Endothelial cell of umbilical vein (primary cell): ENCODE measurements at regions not wholly inside any gene's neighbourhood (a gene's known extent, or its start where the extent isn't known, plus 50 kb on each side); places are given as distances from the start of the nearest gene placed in this dataset.

Experiments
- BruUV-seq: library from RNA; stranded (reverse); fragments of 400-500 nt; replicated peaks from 2 replicates; lab custom pipeline; 2021; lab: Mats Ljungman, UMichigan
- CTCF ChIA-PET: fragments of 300-600, 350-600 bp; sonication (Branson Sonifier 250); formaldehyde crosslinking; loops from one replicate; lab custom pipeline; 2021; ENCODE audit warnings: antibody characterized with exemption, inconsistent platforms; lab: Charles Lee
- POLR2A ChIA-PET: fragments of 300-600, 350-600 bp; sonication (Branson Sonifier 250); formaldehyde crosslinking; loops from one replicate; lab custom pipeline; 2021; ENCODE audit warnings: antibody characterized with exemption, inconsistent platforms; lab: Charles Lee
- DNase-seq: peaks from one replicate; pipeline ENCODE4 v3.0.0-alpha.2; 2011; ENCODE audit warnings: low read depth, low spot score
- FAIRE-seq: peaks from 2 replicates; lab custom pipeline; 2011; peaks lifted over from hg19 to GRCh38; lab: Jason Lieb, UNC
- H2AFZ ChIP-seq: 2 replicates; pipeline ENCODE4 v1.6.0; 2012; ENCODE audit warnings: low read depth, low read length, control low read depth, inconsistent platforms
- H3K27ac ChIP-seq: 2 replicates; pipeline ENCODE4 v1.5.1; 2011; ENCODE audit warnings: low read depth, mild to moderate bottlenecking, control low read depth, low read length, moderate library complexity; ENCODE audit not compliant: insufficient read depth
- H3K27me3 ChIP-seq, 2 experiments: 2 replicates each; pipeline versions ENCODE4 v1.6.0 to v1.6.1; 2011; ENCODE audit warnings: low read length in 2 of 2, mixed read lengths in 1 of 2; ENCODE audit not compliant: control insufficient read depth in 2 of 2, insufficient read depth in 2 of 2
- H3K36me3 ChIP-seq, 2 experiments: 2 replicates in 1 of 2; 3 replicates in 1 of 2; pipeline ENCODE4 v1.5.1; 2011; ENCODE audit warnings: low read length in 2 of 2, mild to moderate bottlenecking in 1 of 2, moderate library complexity in 1 of 2; ENCODE audit not compliant: control insufficient read depth in 2 of 2, insufficient read depth in 2 of 2; ENCODE audit errors: extremely low read depth in 1 of 2
- H3K4me1 ChIP-seq: 3 replicates; pipeline ENCODE4 v1.5.1; 2011; ENCODE audit warnings: mild to moderate bottlenecking, low read length; ENCODE audit not compliant: control insufficient read depth, insufficient read depth; ENCODE audit errors: extremely low read depth
- H3K4me2 ChIP-seq: 2 replicates; pipeline ENCODE4 v1.6.1; 2011; ENCODE audit warnings: low read length, control low read depth, mixed read lengths; ENCODE audit not compliant: insufficient read depth
- H3K4me3 ChIP-seq, 3 experiments: fragments of 200-600 bp in 1 of 3; sonication (generic), shearing (Covaris generic) in 1 of 3; replicated peaks in 1 of 3; 2 replicates each; pipeline ENCODE4 v1.5.1; 2011 to 2016; ENCODE audit warnings: control low read depth in 3 of 3, low read length in 3 of 3, mild to moderate bottlenecking in 2 of 3, inconsistent platforms in 1 of 3, low read depth in 1 of 3, moderate library complexity in 1 of 3; ENCODE audit not compliant: insufficient read depth in 1 of 3
- H3K79me2 ChIP-seq: 2 replicates; pipeline ENCODE4 v1.6.0; 2012; ENCODE audit warnings: low read length, inconsistent platforms; ENCODE audit not compliant: control insufficient read depth, insufficient read depth
- H3K9ac ChIP-seq: replicated peaks from 2 replicates; pipeline ENCODE3; 2011; ENCODE audit warnings: low read length, control low read depth; ENCODE audit not compliant: insufficient read depth; ENCODE audit errors: extremely low read depth
- H3K9me1 ChIP-seq: replicated peaks from 3 replicates; pipeline ENCODE4 v1.6.0; 2011; ENCODE audit warnings: mild to moderate bottlenecking, low read length; ENCODE audit not compliant: control insufficient read depth, insufficient read depth; ENCODE audit errors: extremely low read depth
- H3K9me3 ChIP-seq: replicated peaks from 2 replicates; pipeline ENCODE4 v1.5.1; 2012; ENCODE audit warnings: low read length, inconsistent platforms; ENCODE audit not compliant: control insufficient read depth, insufficient read depth
- H4K20me1 ChIP-seq: replicated peaks from 2 replicates; pipeline ENCODE3; 2011; ENCODE audit warnings: mild to moderate bottlenecking, low read length; ENCODE audit not compliant: control insufficient read depth, insufficient read depth; ENCODE audit errors: extremely low read depth
- EZH2 ChIP-seq: IDR thresholded peaks from 2 replicates; pipeline ENCODE4 v1.6.1; 2012; ENCODE audit warnings: borderline replicate concordance, low read depth, mild to moderate bottlenecking, moderate library complexity, low read length, inconsistent platforms; ENCODE audit not compliant: severe bottlenecking
- FOS ChIP-seq: IDR thresholded peaks from 2 replicates; pipeline ENCODE4 v1.6.1; 2011; ENCODE audit warnings: mild to moderate bottlenecking, low read length, moderate library complexity, borderline replicate concordance; ENCODE audit not compliant: insufficient read depth
- GATA2 ChIP-seq: IDR thresholded peaks from 2 replicates; pipeline ENCODE4 v1.7.0; 2011; ENCODE audit warnings: low read depth, mild to moderate bottlenecking, moderate library complexity, mixed read lengths, low read length; ENCODE audit not compliant: insufficient read length, insufficient read depth
- JUN ChIP-seq: IDR thresholded peaks from 2 replicates; pipeline ENCODE4 v1.6.1; 2011; ENCODE audit warnings: borderline replicate concordance, low read depth; ENCODE audit not compliant: insufficient read length, insufficient read depth
- MYC ChIP-seq: IDR thresholded peaks from one replicate; pipeline ENCODE4 v1.6.1; 2011; ENCODE audit warnings: mild to moderate bottlenecking, low read depth, low read length
- POLR2A ChIP-seq: IDR thresholded peaks from 2 replicates; pipeline ENCODE4 v1.6.1; 2012; ENCODE audit warnings: low read depth, mild to moderate bottlenecking, control low read depth, low read length
- POLR2AphosphoS5 ChIP-seq: IDR thresholded peaks from 2 replicates; pipeline ENCODE4 v1.6.1; 2012; ENCODE audit warnings: low read depth, mild to moderate bottlenecking, control low read depth, low read length, moderate library complexity; ENCODE audit not compliant: insufficient read depth
- dilution Hi-C: fragments of 300-500 bp; cut with MboI; formaldehyde crosslinking; loops from one replicate; pipeline ENCODE4 v1.15.0; 2019; ENCODE audit warnings: low sequenced_read_pairs; ENCODE audit not compliant: extremely low pct_ligation_motif_present
- intact Hi-C: fragments of 100-400 bp; cut with micrococcal nuclease; formaldehyde crosslinking; loops from one replicate; pipeline ENCODE4 v1.10.0; 2022
- TF ChIP-seq, protein P1 (sequence below), 2 donors: IDR thresholded peaks; 1 replicate in 1 of 2; 2 replicates in 1 of 2; pipeline ENCODE4 v1.5.1; 2011; ENCODE audit warnings: low read length in 2 of 2, mild to moderate bottlenecking in 2 of 2, moderate library complexity in 2 of 2, control low read depth in 1 of 2, inconsistent platforms in 1 of 2, low read depth in 1 of 2; ENCODE audit not compliant: insufficient read depth in 1 of 2; ENCODE audit errors: extremely low read depth in 1 of 2
- TF ChIP-seq, protein P2 (sequence below): IDR thresholded peaks from 2 replicates; pipeline ENCODE4 v1.6.1; 2011; ENCODE audit not compliant: insufficient read depth, insufficient read length

DNA sequence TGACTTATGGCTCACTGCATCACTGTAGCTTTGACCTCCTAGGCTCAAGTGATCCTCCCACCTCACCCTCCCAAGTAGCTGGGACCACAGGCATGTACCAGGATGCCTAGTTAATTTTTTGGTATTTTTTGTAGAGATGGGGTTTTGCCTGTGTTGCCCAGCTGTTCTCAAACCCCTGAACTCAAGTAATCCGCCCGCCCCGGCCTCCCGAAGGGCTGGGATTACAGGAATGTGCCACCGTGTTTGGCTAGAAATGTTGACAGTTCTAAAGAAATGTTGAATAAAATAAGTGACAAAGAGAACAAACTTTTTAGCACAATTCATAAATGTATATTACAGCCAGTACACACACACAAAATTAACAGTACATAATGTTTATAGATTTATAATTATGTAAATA lies 1586.1 kb downstream of the NCAM2 start:
- intact Hi-C loops (no loop called here), dilution Hi-C loops (no loop called here)
- no peaks in the 10 kb centered on the region for H3K79me2 ChIP-seq
- no peak overlapping the region for H3K4me3 ChIP-seq
- no peaks in the 10 kb centered on the region for H4K20me1 ChIP-seq
- H3K27me3 ChIP-seq = no peaks in the 10 kb centered on the region
- no peaks in the 10 kb centered on the region for H3K4me1 ChIP-seq
- POLR2A ChIA-PET = no interaction called here
- no peaks in the 10 kb centered on the region for H3K36me3 ChIP-seq
- FAIRE-seq = no peak
- H2AFZ ChIP-seq = no peak overlapping the region
- CTCF ChIA-PET = interaction anchor here (1.8 kb wide), 1 partner anchor 9 kb away, joined by 6 read pairs; no protein-coding TSS in a partner anchor
- H3K9ac ChIP-seq = no peak overlapping the region
- H3K9me3 ChIP-seq = no peaks in the 10 kb centered on the region
- H3K9me1 ChIP-seq = no peaks in the 10 kb centered on the region
- no peak overlapping the region for H3K4me2 ChIP-seq
- TF ChIP-seq GATA2 (no peak), EZH2 (no peak), FOS (no peak), MYC (no peak), POLR2A (no peak), JUN (no peak), POLR2AphosphoS5 (no peak)
- TF ChIP-seq, protein P1, sequence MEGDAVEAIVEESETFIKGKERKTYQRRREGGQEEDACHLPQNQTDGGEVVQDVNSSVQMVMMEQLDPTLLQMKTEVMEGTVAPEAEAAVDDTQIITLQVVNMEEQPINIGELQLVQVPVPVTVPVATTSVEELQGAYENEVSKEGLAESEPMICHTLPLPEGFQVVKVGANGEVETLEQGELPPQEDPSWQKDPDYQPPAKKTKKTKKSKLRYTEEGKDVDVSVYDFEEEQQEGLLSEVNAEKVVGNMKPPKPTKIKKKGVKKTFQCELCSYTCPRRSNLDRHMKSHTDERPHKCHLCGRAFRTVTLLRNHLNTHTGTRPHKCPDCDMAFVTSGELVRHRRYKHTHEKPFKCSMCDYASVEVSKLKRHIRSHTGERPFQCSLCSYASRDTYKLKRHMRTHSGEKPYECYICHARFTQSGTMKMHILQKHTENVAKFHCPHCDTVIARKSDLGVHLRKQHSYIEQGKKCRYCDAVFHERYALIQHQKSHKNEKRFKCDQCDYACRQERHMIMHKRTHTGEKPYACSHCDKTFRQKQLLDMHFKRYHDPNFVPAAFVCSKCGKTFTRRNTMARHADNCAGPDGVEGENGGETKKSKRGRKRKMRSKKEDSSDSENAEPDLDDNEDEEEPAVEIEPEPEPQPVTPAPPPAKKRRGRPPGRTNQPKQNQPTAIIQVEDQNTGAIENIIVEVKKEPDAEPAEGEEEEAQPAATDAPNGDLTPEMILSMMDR (IDR thresholded peaks at IDR 0.05; ENCODE audit: extremely low read depth in 1 of 2, insufficient read depth in 1 of 2, low read depth in 1 of 2, low read length in 2 of 2) = no peak
- TF ChIP-seq, protein P2, sequence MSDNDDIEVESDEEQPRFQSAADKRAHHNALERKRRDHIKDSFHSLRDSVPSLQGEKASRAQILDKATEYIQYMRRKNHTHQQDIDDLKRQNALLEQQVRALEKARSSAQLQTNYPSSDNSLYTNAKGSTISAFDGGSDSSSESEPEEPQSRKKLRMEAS = no peak
- no TSS peak for BruUV-seq
- no peak for DNase-seq
- no peak overlapping the region for H3K27ac ChIP-seq
